H1 (cell line): ENCODE measurements at regions not wholly inside any gene's neighbourhood (a gene's known extent, or its start where the extent isn't known, plus 50 kb on each side); places are given as distances from the start of the nearest gene placed in this dataset.

ENCODE experiments used
- SIN3A ChIP-seq, 2 experiments: IDR thresholded peaks in 1 of 2; conservative IDR thresholded peaks in 1 of 2; 2 replicates each; pipeline ENCODE4 v1.6.1; 2011 to 2012; ENCODE audit warnings: low read length in 2 of 2, improper control_type of control experiment in 1 of 2, low read depth in 1 of 2, mild to moderate bottlenecking in 1 of 2
- SP1 ChIP-seq: IDR thresholded peaks from 2 replicates; pipeline ENCODE4 v1.6.1; 2011; ENCODE audit warnings: low read depth, low read length
- TBP ChIP-seq: IDR thresholded peaks from 2 replicates; pipeline ENCODE4 v1.6.1; 2011; ENCODE audit warnings: low read depth, low read length, improper control_type of control experiment
- TF ChIP-seq, protein P1 (sequence below): fragments of 300-600 bp; sonication (generic); IDR thresholded peaks from 2 replicates; pipeline ENCODE4 v1.7.1; 2012; ENCODE audit warnings: low read length, moderate library complexity, mild to moderate bottlenecking, inconsistent platforms; ENCODE audit not compliant: insufficient replicate concordance
- TF ChIP-seq, protein P2 (sequence below): IDR thresholded peaks from 2 replicates; pipeline ENCODE4 v1.6.1; 2012; ENCODE audit warnings: inconsistent platforms

DNA sequence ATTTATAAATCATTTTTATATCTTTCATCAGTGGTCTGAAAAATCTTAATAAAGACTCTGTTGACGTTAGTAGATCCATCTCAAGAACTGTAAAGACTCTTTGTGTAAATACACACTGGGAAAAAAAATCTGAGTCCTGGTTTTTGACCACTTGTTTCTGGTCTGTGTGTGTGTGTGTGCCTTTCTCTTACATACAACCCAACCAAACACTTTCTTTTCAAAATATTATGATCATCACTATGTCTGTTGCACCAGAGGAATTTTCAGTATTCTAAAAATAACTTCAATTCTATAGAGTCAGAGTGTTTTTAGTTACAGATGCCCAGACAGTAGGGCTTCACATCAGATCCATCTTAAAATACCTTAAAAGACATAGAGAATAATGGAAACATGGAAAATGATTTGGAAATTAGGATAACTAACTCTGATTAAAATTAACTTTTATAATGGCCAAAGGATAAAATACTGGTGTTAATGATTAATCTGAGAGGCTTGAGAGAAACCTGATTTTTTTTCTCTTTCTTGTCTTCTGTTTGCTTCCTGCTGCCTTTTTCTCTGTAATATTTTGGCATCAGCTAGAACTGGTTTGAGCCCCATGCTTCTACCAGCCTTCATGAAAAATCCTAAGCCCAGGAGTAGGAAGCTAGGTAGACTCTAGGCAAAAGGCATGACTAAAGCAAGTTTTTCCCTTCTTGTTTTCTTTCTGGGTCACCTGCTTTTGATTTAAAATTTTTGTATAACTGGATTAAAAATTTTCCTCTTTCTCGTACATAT lies 99.7 kb downstream of the ATXN3L start (continued):
- TF ChIP-seq, protein P1, sequence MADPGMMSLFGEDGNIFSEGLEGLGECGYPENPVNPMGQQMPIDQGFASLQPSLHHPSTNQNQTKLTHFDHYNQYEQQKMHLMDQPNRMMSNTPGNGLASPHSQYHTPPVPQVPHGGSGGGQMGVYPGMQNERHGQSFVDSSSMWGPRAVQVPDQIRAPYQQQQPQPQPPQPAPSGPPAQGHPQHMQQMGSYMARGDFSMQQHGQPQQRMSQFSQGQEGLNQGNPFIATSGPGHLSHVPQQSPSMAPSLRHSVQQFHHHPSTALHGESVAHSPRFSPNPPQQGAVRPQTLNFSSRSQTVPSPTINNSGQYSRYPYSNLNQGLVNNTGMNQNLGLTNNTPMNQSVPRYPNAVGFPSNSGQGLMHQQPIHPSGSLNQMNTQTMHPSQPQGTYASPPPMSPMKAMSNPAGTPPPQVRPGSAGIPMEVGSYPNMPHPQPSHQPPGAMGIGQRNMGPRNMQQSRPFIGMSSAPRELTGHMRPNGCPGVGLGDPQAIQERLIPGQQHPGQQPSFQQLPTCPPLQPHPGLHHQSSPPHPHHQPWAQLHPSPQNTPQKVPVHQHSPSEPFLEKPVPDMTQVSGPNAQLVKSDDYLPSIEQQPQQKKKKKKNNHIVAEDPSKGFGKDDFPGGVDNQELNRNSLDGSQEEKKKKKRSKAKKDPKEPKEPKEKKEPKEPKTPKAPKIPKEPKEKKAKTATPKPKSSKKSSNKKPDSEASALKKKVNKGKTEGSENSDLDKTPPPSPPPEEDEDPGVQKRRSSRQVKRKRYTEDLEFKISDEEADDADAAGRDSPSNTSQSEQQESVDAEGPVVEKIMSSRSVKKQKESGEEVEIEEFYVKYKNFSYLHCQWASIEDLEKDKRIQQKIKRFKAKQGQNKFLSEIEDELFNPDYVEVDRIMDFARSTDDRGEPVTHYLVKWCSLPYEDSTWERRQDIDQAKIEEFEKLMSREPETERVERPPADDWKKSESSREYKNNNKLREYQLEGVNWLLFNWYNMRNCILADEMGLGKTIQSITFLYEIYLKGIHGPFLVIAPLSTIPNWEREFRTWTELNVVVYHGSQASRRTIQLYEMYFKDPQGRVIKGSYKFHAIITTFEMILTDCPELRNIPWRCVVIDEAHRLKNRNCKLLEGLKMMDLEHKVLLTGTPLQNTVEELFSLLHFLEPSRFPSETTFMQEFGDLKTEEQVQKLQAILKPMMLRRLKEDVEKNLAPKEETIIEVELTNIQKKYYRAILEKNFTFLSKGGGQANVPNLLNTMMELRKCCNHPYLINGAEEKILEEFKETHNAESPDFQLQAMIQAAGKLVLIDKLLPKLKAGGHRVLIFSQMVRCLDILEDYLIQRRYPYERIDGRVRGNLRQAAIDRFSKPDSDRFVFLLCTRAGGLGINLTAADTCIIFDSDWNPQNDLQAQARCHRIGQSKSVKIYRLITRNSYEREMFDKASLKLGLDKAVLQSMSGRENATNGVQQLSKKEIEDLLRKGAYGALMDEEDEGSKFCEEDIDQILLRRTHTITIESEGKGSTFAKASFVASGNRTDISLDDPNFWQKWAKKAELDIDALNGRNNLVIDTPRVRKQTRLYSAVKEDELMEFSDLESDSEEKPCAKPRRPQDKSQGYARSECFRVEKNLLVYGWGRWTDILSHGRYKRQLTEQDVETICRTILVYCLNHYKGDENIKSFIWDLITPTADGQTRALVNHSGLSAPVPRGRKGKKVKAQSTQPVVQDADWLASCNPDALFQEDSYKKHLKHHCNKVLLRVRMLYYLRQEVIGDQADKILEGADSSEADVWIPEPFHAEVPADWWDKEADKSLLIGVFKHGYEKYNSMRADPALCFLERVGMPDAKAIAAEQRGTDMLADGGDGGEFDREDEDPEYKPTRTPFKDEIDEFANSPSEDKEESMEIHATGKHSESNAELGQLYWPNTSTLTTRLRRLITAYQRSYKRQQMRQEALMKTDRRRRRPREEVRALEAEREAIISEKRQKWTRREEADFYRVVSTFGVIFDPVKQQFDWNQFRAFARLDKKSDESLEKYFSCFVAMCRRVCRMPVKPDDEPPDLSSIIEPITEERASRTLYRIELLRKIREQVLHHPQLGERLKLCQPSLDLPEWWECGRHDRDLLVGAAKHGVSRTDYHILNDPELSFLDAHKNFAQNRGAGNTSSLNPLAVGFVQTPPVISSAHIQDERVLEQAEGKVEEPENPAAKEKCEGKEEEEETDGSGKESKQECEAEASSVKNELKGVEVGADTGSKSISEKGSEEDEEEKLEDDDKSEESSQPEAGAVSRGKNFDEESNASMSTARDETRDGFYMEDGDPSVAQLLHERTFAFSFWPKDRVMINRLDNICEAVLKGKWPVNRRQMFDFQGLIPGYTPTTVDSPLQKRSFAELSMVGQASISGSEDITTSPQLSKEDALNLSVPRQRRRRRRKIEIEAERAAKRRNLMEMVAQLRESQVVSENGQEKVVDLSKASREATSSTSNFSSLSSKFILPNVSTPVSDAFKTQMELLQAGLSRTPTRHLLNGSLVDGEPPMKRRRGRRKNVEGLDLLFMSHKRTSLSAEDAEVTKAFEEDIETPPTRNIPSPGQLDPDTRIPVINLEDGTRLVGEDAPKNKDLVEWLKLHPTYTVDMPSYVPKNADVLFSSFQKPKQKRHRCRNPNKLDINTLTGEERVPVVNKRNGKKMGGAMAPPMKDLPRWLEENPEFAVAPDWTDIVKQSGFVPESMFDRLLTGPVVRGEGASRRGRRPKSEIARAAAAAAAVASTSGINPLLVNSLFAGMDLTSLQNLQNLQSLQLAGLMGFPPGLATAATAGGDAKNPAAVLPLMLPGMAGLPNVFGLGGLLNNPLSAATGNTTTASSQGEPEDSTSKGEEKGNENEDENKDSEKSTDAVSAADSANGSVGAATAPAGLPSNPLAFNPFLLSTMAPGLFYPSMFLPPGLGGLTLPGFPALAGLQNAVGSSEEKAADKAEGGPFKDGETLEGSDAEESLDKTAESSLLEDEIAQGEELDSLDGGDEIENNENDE = no peak
- TF ChIP-seq TBP (no peak), SIN3A (conservative IDR thresholded peaks at IDR 0.05 in 1 of 2, IDR thresholded peaks at IDR 0.05 in 1 of 2; ENCODE audit: low read depth in 1 of 2, low read length in 2 of 2) (no peak), SP1 (no peak)
- TF ChIP-seq, protein P2, sequence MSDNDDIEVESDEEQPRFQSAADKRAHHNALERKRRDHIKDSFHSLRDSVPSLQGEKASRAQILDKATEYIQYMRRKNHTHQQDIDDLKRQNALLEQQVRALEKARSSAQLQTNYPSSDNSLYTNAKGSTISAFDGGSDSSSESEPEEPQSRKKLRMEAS = no peak
